HG02610 (cell line): ENCODE measurements at regions not wholly inside any gene's neighbourhood (a gene's known extent, or its start where the extent isn't known, plus 50 kb on each side); places are given as distances from the start of the nearest gene placed in this dataset.

ENCODE experiments used
- ATAC-seq: cut with Tn5 transposase; IDR thresholded peaks from one replicate; pipeline ENCODE4 v1.9.1; 2021; ENCODE audit warnings: mild to moderate bottlenecking, moderate library complexity; ENCODE audit not compliant: unreplicated experiment

GRCh38 chr13:76715075-76715474 lies 171.1 kb downstream of the KCTD12 start:
- ATAC-seq = no peak

- no peak for ATAC-seq
These were observed 172.9 kb downstream of the KCTD12 start for GRCh38 chr13:76713280-76713679.

- no peak for ATAC-seq
These were observed 174.5 kb downstream of the KCTD12 start for GRCh38 chr13:76711550-76712182.

GRCh38 chr13:76709851-76710250 lies 176.4 kb downstream of the KCTD12 start:
- ATAC-seq = no peak

GRCh38 chr13:76708138-76708688 lies 178.0 kb downstream of the KCTD12 start:
- ATAC-seq = no peak

DNA sequence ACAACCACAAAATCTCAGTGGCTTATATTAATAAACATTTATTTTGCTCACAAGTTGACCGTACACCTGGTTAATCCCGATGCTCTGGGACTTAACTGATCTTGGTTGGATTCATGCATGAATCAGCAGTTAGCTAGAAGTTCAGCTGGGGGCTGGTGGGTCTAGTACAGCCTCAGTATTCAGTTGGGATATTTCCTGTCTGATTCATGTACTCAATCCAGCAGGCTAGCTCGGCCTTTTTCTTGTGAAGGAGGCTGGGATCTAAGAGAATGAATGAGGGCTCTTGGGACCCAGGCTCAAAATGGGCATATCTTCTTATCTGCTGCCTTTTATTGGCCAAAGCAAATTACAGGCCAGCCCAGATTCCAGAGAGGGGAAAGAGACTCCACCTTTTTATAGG lies 178.8 kb downstream of the KCTD12 start:
- ATAC-seq = no peak

GRCh38 chr13:76703621-76704288 lies 182.4 kb downstream of the KCTD12 start:
- no peak for ATAC-seq

DNA sequence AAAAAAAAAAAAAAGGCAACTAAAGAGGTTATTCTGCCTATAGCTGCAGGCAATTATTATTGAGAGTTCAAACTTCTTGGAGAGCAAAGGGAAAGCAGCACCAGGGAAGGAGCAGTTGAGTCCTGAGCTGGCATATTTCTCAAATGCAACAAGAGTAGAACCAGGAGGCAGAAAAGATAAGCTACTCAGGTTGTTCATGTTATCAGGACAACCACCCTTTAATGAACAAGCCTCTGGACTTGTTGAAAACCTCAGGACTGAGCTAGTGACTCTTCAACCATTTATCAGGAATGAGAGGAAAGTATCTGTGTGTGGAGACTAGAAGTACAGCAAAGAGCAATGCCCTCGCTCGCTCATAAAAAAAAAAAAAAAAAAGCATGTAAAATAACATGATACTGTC lies 183.0 kb downstream of the KCTD12 start:
- ATAC-seq = no peak

GRCh38 chr13:76697288-76697687 lies 188.9 kb downstream of the KCTD12 start:
- no peak for ATAC-seq

DNA sequence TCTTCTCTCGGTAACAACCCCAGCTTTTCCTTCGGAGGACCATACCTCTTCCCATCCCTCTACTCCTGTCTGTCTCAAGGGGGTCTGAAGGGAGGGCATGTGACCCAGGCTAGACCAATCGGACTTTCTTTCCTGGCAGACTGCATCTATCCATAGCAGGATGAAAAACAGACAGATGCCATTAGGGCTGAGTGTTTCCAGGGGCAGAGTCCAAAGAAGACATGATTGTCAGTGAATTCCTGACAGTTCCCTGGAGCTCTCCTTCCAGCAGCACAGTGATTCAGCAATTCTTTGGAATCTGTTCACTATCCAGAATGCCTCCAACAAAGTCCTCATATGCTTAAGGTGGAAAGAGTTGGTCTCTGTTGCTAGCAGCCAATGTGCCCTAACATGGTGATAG lies 189.8 kb downstream of the KCTD12 start:
- ATAC-seq = no peak

DNA sequence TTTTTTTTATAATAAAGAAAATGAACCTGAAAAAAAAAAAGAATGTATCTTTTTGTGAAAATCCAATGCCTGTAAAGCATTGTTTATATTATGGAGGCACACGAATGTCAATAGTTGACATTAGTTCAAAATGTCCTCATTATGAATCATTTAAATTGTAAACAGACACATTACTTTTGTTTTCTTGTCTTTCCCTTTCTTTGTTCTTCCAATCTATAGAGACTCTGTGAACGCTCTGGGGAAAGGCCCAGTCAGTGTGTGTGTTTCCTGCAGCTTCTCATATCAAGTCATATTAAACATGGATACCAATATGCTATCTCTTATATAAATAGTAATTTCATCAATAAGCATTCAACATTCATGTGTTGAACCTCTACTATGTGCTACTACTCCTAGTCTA lies 193.1 kb downstream of the KCTD12 start:
- no peak for ATAC-seq

DNA sequence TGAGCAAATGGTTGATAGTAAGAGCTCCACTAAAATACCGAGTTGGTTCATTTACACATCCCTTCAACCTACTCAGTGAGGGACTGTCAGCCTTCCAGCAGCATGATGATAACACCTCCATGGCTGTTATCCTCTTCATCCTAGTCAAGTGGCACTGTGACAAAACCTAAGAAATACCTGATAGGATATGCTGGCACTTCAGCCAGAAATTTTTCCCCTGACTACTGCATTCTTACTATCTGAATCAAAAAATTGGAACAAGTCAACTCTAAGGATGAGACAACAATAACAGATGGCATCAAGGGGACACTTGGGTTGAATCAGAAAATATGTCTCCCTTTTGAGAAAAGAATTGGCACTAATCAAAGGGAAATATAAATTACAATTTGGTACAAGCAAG lies 193.9 kb downstream of the KCTD12 start:
- ATAC-seq = no peak

DNA sequence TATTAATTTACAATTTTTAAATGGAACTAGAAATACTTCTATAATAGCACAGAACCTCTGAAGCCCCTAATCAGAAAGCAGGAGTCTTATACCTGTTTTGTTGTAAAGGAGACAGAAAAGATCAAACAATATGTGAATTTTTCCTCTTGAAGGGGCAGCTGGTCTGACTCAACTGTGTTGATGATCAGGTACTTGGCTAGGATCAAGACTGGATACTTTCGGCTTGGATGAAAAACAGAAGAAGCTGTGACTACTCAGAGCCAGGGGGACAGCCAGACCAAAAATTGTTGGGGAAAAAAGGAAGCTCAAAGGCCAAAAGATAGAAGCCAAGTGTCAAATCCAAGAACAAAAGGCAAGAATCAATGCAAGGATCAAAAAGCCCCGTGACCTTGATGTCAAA lies 195.6 kb downstream of the KCTD12 start:
- no peak for ATAC-seq

DNA sequence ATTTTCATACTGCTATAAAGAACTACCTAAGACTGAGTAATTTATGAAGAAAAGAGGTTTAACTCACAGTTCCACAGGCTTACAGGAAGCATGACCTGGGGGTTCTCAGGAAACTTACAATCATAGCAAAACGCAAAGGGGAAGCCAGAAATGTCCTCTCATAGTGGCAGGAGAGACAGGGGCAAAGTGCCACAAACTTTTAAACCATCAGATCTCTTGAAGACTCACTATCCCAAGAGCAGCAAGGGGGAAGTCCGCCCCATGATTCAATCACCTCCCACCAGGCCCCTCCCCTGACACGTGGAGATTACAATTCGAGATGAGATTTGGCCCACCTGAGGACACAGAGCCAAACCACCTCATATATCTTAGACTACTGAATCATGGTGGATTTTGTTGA lies 198.7 kb downstream of the KCTD12 start:
- no peak for ATAC-seq

DNA sequence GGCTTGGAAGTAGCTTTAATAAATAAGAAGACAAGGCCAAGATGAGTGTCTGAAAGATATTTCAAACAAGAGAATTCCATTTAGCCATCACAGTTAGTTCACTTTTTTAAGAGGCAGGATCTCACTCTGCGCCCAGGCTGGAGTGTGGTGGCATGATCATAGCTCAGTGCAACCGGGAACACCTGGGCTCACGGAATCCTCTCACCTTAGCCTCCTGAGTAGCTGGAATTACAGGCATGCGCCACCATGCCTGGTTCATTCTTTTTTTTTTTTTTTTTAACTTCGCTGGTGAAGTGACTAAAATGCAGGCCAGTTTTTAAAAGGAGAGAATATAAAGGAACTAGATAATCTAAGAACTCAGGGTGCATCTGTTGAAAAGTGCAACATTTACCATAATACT lies 200.3 kb downstream of the KCTD12 start:
- ATAC-seq = no peak

DNA sequence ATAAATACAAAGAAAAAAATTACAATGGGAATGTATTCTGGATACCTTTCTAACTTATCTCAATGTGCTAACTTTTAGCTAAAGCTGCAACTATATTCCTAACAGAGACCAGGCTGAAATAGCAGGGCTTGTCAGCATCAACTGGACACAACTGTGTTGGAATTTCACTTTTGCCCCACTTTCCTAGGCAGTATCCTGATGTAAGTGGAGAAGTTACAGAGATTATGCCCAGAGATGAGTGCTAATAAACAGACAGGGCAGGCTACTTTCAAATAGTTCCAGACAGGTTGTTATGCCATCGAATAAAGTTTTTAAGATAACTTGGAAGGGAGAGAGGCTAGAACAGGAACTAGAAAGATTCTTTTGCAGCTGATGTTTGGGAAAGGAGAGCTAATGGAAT lies 201.9 kb downstream of the KCTD12 start:
- ATAC-seq = no peak

DNA sequence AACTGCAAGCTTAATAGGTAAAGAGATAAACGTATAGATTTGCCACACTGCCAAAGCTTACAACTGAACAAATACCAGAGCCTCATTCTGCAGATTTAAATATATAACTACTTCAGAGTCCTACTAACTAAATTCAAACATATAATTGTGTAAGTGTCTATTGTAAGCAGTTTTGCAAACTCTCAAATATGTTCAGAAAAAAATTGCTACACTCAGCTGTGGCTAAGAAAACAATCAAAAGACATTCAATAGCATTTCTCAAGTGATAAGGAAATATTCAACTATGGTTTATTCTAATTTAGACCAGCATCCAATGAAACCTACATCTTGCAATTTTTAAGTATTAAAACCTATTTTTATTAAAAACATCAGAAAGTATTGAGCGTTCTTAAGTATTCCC lies 202.4 kb downstream of the KCTD12 start:
- no peak for ATAC-seq

DNA sequence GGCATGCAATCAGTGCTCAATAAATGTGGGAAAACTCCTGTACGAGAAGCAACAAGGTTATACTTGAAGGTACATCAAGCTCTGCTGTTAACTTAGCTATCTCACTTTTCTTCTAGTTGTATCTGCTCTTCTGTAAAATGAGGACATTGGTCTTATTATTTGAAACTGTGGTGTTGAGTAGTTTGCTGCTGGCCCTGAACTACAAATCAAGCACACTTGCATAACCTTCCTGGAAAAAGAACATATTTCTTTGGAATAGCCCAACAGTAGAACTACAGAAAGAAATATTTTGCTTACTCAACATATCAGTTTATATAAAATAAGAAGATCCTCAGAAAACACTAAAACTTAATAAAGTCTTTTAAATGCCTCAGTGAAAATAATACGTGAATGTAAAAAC lies 203.0 kb downstream of the KCTD12 start:
- no peak for ATAC-seq

DNA sequence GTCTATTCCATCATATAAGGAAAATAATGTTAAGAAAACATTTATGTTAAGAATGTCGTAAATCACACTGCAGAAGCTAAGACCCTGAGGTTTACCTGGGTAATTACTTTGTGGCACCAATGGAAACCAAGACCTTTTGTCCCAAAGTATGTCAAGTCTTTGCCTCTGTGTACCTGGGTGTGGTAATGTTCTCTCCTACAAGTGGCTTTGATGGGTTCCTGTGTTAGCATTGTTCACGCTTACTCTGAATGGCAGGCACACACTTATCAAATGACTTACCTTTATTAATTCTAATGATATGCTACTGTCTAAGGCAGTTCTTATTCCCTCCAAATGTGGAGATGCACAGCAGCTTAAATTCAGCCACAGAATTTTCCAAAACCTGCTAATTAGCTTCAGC lies 206.1 kb downstream of the KCTD12 start:
- ATAC-seq = no peak

GRCh38 chr13:76677043-76677442 lies 209.2 kb downstream of the KCTD12 start:
- ATAC-seq = no peak

- no peak for ATAC-seq
These were observed 213.8 kb downstream of the KCTD12 start for GRCh38 chr13:76672420-76672819.

DNA sequence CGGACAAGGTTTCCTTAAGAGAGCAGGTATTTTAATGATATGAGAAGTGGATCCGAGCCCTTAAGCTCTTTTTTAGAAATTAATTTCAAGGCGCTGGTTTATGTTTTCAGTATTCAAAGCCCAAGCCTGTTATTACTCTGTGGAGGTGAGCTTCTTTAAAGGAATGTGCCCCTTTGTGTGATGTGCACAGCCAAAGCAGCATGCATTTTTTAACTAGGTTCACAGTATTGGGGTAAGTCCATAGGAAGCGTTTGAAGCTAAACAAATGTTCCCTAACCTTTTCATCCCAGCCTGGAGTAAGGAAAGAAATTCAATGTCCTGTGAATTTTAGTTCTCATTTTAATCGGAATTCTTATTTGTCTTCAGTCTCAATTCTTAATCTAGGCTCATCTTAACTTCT lies 217.5 kb downstream of the KCTD12 start:
- no peak for ATAC-seq

DNA sequence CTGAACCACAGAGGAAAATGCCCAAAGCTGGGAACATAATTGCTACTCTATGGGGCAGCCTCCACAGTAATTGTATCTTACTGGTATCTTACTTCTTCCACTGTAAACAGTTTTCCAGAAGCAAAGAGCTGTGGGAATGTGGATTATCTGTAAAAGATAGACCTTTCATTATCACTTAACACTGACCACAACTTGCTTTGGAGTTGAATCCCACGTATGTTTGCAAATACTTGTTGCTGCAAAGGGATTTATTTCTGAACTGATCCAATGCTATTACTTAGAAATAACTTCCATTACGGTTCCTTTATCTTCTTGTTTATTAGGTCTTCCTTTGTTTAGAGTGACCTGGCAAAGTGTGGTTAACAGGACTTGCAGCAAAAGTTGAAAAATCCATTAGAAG lies 218.1 kb downstream of the KCTD12 start:
- no peak for ATAC-seq
